ENCODE measurements at regions not wholly inside any gene's neighbourhood (a gene's known extent, or its start where the extent isn't known, plus 50 kb on each side); places are given as distances from the start of the nearest gene placed in this dataset.

DNA sequence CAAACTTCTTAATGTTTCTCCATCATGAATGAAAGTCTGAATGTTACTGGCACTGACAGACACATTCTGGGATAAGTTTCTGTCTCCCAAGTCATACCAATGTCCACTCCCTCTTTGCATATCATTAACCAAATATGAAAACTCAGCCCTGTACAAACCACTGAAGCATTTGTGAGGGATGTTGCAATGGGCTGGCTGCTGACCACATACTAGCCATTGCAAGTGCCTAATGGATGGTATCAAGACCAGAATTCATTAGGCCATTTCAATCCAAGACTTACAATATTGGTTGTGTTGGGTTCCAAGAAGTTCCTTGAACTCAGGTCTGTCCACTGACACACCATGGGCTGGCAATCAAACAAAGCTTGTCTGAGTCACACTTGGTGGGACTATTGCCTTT lies 73.8 kb downstream of the CBLN2 start:
- no peak for DNase-seq

- DNase-seq, result no peak
Measured at GRCh38 chr18:72468021-72468710, 76.0 kb downstream of the CBLN2 start.

DNA sequence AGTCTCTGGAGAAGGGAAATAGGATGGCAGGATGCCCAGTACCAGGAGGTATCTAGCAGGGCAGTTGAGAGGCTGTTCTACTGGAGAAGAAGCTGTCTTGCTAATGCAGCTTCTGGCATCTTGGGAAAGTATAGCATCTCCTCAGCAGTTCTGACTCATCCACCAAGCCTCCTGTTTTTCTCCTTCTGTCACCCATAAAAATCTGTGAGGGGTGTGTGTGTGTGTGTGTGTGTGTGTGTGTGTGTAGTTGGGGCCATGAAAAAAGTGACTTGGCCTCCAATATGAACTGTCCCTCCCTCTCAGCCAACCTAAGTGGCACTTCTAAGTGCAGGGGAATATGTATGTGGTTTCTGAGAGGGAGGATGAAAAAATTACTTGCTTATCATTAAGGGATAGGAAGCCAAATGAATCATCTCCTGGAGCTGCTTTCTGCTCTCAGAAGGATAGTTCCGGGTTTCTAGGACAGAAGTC lies 83.9 kb downstream of the CBLN2 start:
- no peak for DNase-seq

DNA sequence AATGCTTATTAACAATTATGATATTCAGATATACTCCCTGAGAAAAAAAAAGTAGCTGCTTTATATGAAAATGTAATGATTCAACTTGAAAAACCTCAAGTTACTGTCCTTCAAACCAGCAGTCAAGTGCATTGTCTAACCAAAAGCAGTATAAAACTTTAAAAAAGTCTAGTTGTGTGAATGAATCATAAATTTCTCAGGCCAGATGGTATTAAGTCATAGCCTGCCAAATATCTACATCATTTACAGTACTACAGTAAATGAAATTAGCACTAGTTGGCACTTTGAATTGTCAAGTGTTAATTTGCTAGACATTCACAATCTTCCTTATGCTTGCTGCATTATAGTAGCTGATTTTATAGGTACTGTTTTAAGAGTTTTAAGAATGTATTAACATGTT lies 85.9 kb downstream of the CBLN2 start:
- no peak for DNase-seq

GRCh38 chr18:72456802-72457201 lies 87.3 kb downstream of the CBLN2 start:
- no peak for DNase-seq

GRCh38 chr18:72452328-72452727 lies 91.8 kb downstream of the CBLN2 start:
- DNase-seq, result no peak

GRCh38 chr18:72444798-72445155 lies 99.4 kb downstream of the CBLN2 start:
- DNase-seq, result no peak

- DNase-seq, result no peak
Measured at GRCh38 chr18:72444111-72444797, 99.9 kb downstream of the CBLN2 start.

- no peak for DNase-seq
Measured at GRCh38 chr18:72436401-72436800, 107.7 kb downstream of the CBLN2 start.

DNA sequence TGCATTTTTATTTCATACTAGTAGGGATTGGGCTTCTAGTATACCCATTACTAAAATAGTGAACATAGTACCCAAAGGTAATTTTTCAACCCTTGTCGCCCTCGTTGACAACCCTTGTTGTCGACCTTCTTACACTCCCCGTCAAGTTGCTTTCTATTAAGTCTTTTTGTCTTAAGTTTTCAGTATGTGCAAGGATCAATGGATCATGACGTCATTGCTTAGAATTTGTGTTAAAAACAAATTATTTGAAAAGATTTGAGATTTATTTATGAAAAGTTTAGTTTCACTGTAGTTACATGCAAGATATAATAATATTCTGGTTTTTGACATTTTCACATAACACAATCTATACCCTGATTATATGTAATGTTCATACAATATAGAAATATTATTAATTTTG lies 110.4 kb downstream of the CBLN2 start:
- DNase-seq, result no peak

GRCh38 chr18:72427721-72428120 lies 116.4 kb downstream of the CBLN2 start:
- DNase-seq, result no peak

DNA sequence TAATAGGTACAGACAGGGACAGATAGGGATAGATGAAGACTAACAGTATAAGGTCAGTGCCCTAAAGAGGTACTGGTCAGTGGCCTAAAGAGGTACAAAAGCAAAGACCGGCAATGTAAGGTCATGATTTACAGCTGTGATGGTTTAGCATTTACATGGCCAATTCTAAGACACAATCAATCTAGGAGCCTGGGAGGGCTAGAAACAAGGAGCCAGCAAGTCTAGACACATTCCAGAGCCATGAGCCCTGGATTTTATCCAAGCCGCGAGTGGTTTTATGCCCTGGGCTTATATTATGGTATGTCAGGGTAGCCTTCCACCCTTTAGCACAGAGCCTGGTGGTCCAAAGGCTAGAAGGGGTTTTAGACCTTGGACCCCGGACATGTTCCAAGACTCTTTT lies 124.2 kb downstream of the CBLN2 start:
- DNase-seq, result no peak

DNA sequence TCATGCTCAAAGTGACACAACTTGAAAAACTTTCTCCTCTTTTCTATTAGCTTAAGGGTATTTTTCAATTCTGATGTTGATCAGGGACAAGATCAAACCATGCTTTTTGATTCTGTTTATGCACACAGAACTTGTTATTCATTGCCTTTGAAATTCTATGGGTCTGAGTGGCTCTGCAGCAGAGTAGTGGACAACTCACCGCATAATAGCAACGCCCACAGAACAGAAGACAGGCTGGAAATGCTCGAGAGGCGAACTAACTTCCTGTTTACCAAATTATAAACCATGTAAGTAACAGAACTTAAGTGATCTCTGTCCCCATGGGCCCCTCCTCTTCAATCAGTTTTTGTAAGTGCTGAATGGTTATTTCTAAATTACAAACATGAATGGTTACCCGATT lies 131.2 kb downstream of the CBLN2 start:
- no peak for DNase-seq

- DNase-seq, result no peak
Measured at GRCh38 chr18:72411261-72411660, 132.9 kb downstream of the CBLN2 start.

GRCh38 chr18:72410399-72410798 lies 133.7 kb downstream of the CBLN2 start:
- DNase-seq, result no peak

DNA sequence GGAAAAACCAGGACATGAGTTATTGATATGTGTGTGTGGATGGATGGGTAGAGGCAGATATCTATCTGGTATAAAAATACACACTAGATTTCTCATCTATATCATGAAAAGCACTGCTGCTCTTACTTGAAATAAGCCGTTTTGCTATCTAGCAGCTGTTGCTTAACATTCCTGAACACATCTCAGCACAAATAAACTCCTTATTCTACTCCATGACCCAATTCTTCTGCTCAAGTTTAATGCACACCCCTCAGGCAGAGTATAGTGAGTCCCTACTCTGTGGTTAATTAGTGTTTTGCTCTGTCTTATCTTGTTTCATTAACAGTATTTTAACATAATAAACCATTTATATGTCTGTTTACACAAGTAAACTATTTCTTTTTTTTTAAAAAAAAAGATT lies 134.2 kb downstream of the CBLN2 start:
- DNase-seq, result no peak

GRCh38 chr18:72407048-72407447 lies 137.1 kb downstream of the CBLN2 start:
- no peak for DNase-seq

DNA sequence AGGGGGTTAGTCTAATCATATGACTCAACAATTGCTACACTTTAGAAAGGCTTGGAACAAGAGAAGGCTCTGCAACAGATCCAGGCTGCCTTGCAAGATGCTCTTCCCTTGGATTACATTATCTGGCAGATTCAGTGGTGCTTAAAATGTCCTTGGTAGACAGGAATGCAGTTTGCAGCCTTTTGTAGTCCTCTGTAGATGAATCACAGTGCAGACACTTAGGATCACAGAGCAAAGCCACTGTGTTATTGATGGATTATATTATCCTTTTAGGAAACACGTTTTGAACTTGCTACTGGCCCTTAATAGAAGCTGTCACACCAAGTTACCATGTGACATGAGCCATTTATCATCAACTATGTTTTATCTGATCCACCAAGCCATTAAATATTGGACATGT lies 152.2 kb downstream of the CBLN2 start:
- DNase-seq, result no peak

- DNase-seq, result no peak
Measured at GRCh38 chr18:72391427-72391826, 152.7 kb downstream of the CBLN2 start.

DNA sequence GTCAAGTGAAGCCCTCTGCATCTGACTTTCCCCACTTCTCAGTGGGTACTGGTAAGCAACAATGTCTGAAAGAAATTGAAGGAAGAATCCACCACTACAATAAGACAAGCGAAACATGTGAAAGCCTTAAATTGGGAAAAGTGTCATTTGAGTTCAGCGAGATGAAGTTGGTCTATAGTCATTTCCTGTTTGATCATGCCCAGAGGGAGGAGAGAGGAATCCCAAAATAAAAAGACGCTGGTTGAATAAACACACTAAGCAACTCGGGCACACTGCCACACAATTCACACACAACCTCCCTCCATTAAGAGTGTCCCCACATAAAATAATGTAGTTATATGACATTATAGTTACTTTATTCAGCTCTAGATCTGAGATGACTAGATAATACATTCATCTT lies 166.1 kb downstream of the CBLN2 start:
- no peak for DNase-seq

GRCh38 chr18:72376256-72376655 lies 167.9 kb downstream of the CBLN2 start:
- DNase-seq, result no peak

- DNase-seq, result peak; percentile 0
Measured at GRCh38 chr18:72375618-72376017, 168.5 kb downstream of the CBLN2 start.

- DNase-seq, result no peak
Measured at GRCh38 chr18:72372076-72372475, 172.1 kb downstream of the CBLN2 start.

DNA sequence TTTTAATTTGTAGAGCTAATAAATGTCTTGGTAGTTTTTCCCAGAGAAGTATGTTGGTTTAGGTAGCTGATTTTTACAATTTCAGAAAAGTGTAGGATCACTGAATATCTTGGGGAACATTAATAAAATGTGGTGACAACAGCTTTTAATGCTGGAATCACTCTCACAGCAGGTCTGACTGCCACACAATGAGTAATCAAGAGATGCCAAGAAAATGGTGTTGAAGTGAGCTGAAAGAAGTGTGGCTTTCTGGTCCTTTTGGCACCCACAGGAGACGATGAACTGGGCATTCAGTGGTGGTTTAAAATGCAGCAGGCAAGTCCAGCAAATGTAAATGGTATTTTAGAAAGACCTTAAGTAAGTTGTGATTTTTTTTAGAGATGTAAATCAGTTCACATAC lies 175.8 kb downstream of the CBLN2 start:
- DNase-seq, result no peak

Data from skin of body (tissue), 1 donor.